HG02678 (cell line): ENCODE measurements at regions not wholly inside any gene's neighbourhood (a gene's known extent, or its start where the extent isn't known, plus 50 kb on each side); places are given as distances from the start of the nearest gene placed in this dataset.

Experiments
- ATAC-seq: cut with Tn5 transposase; IDR thresholded peaks from one replicate; pipeline ENCODE4 v1.9.1; 2021; ENCODE audit warnings: mild to moderate bottlenecking, moderate library complexity; ENCODE audit not compliant: unreplicated experiment

DNA sequence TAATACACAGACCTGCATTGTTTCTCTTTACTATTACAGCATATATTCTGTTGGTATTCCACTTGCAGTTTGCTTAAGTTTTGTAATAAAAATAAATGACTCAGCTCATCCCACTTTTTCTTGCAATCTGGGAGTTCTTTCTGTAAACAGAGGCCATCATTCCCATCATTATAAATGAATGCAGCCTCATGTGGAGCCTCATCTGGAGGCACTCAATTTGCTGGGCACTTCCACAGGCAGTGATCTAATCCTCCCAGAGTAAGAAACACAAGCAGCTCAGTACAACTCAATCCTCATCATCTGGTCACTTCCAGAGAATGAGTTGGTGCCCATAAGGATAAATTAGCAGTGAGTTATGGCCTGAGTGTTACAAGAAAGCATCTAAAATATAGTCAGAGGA, 2801.9 kb downstream of the PCDH9 start:
- ATAC-seq: no peak

- ATAC-seq: no peak
These were observed 2806.7 kb downstream of the PCDH9 start for GRCh38 chr13:64423467-64423866.

DNA sequence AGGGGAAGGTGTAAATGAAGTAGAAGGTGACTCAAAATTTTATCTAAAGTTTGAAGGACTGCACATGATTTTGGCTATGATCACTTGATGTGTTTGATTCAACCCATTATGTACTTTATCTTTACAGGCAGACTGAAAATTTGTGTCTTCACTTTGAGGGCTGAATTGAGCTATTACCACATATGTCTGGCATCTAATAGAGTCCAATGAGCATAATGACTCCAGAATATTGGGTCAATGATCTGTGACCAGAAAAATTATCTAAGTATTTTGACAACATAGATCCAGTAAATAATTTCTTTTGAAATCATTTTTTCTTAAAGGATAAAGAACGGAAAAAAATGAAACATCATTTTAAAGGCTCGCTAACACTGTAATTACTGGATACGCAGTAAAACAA, 2810.0 kb downstream of the PCDH9 start:
- ATAC-seq: no peak

DNA sequence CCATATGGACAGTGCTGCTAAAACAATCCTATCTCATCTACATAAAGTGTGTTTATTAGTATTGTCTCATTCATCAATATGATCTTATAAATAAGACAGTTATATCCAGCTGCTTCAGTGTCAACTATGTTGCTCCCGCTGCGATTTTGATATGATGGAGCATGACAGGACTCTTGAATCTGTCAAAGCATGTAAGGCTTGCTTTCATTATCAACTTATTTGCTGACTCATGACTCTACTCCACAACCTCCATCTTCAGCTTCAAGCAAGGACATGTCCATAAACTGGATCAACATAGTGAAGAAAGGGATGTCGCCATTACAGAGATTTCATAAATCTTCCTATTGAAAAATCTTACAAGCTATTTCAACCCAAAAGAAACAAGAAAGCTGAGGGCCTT, 2812.6 kb downstream of the PCDH9 start:
- no peak for ATAC-seq

- ATAC-seq: no peak
These were observed 2815.8 kb downstream of the PCDH9 start for GRCh38 chr13:64414381-64414780.

GRCh38 chr13:64413529-64413928, 2816.6 kb downstream of the PCDH9 start:
- ATAC-seq: no peak

GRCh38 chr13:64410276-64411053, 2819.7 kb downstream of the PCDH9 start:
- ATAC-seq: no peak

GRCh38 chr13:64397701-64398100, 2832.4 kb downstream of the PCDH9 start:
- ATAC-seq: no peak

DNA sequence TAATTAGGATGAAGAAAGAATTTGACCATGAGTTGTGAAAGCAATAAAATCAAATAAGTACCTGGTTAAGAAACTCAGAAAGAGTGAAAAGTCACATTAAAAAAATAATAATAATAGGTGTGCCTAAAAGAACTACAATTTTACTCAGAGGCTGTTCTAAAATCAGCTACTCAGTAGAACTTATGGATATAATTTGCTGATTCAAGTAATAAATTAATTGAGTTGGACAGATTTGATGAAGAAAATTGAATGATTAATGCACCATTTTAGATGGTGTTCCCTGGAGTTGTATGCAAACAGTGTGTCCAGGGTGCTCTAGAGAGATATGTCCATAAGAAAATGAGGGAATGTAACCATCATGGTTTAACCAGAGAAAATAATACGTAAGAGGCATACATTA, 2852.5 kb downstream of the PCDH9 start:
- no peak for ATAC-seq

- ATAC-seq: no peak
These were observed 2858.7 kb downstream of the PCDH9 start for GRCh38 chr13:64371461-64371860.

DNA sequence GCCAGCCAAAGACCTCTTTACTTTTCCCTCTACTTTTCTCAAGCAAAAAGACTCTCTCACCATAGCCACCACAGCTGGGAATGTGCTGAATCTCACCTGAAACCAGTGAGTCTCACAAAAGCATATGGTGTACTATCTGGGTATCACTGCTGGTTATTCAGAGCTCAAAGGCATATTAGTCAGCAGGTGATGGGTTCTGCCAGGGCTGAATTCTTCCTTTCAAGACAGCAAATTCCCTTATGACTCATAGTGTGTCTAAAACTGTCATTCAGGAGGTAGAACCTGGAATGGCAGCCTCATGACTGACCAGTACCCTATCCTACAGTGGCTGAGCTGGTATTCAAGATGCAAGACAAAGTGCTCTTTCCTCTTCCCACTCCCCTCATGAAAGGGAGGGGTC, 2859.1 kb downstream of the PCDH9 start:
- no peak for ATAC-seq

- ATAC-seq: no peak
These were observed 2861.0 kb downstream of the PCDH9 start for GRCh38 chr13:64369121-64369520.

DNA sequence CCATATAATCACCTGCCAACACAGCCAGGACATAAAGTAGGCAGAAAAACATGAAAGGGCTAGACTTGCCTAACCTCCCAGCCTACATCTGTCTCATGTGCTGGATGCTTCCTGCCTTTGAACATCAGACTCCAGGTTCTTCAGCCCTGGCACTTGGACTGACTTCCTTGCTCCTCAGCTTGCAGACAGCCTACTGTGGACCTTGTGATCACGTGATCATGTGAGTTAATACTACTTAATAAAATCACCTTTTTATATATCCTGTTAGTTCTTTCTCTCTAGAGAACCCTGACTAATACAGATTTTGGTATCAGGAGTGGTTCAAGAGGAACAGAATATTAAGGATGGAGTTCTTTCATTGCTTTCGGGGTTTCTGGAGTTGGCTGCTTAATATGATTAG, 2867.6 kb downstream of the PCDH9 start:
- no peak for ATAC-seq

- no peak for ATAC-seq
These were observed 2882.5 kb downstream of the PCDH9 start for GRCh38 chr13:64347664-64348063.

DNA sequence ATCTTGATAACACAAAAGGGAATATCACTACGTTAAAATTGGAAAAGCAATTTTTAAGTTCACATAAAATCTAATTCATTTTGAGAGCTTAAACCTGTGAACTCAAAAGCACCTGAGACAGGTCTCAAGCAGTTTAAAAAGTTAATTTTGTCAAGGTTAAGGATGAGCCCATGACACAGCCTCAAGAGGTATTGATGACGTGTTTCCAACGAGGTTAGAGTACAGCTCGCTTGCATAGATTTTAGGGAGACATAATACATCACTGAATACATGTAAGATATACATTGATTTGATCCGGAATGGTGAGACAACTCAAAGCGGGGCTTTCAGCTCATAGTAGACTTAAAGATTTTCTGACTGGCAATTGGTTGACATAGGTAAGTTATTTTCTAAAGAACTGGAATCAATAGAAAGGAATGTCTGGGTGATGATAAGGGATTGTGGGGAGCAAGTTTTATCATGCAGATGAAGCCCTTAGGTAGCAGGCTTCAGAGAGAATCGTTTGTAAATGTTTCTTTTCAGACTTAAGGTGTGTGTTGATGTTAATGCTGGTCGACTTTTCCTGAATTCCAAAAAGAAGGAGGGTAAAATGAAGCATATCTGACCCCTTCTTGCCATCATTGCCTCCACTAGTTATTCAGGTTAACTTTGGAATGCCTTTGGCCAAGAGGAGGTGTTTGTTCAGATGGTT, 2890.6 kb downstream of the PCDH9 start:
- ATAC-seq: no peak

DNA sequence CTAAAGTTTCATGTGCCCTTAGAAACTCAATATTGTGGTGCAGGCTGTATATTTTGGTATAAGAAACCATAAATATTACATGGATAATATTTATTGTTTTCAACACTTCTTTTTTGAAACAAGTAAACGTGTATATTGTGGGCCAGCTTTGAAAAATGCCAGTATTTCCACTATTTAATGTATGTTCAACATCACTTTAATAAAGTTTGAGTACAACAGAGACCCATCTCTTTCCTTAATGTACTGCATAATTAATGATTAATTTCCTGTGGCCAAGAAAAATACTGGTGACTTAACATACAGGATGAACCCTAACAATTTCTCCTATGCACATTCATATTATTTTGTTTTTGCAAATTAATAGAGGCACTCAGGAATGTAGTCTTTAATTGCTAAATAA, 2891.5 kb downstream of the PCDH9 start:
- ATAC-seq: no peak

- no peak for ATAC-seq
These were observed 2896.2 kb downstream of the PCDH9 start for GRCh38 chr13:64333888-64334287.

- ATAC-seq: no peak
These were observed 2898.1 kb downstream of the PCDH9 start for GRCh38 chr13:64332048-64332447.

GRCh38 chr13:64327505-64328194, 2902.5 kb downstream of the PCDH9 start:
- no peak for ATAC-seq

GRCh38 chr13:64314331-64314730, 2898.7 kb upstream of the PCDH20 start:
- no peak for ATAC-seq

GRCh38 chr13:64311948-64312347, 2896.3 kb upstream of the PCDH20 start:
- ATAC-seq: no peak

GRCh38 chr13:64311112-64311511, 2895.5 kb upstream of the PCDH20 start:
- ATAC-seq: no peak
